K562 (cell line): ENCODE measurements at regions not wholly inside any gene's neighbourhood (a gene's known extent, or its start where the extent isn't known, plus 50 kb on each side); places are given as distances from the start of the nearest gene placed in this dataset.

Experiments used
- ATAC-seq: fragments of 200-7000 bp; cut with Tn5 transposase; 3 replicates; pipeline ENCODE4 v1.9.1; 2020; ENCODE audit warnings: moderate library complexity
- BruUV-seq: library from RNA; stranded (reverse); fragments of 400-500 nt; replicated peaks from 2 replicates; lab custom pipeline; 2021; lab: Mats Ljungman, UMichigan
- CTCF ChIA-PET: fragments of 300-600 bp; formaldehyde crosslinking; extraction: SDS; loops from one replicate; lab custom pipeline; 2021; ENCODE audit warnings: low intra/inter-chr PET ratio; lab: Yijun Ruan, JAX
- POLR2A ChIA-PET: fragments of 300-600, 350-650 bp; sonication (Branson Sonifier 250); formaldehyde crosslinking; extraction: SDS; loops from one replicate; lab custom pipeline; 2021; ENCODE audit warnings: antibody characterized with exemption, inconsistent platforms; lab: Yijun Ruan, JAX
- DNase-seq, 4 experiments: peaks; one replicate each; pipeline versions ENCODE4 v3.0.0 to v3.0.0-alpha.2; 2011 to 2018; ENCODE audit warnings: low spot score in 3 of 4, mixed read lengths in 3 of 4; ENCODE audit errors: extremely low read depth in 1 of 4
- FAIRE-seq: peaks from 2 replicates; lab custom pipeline; 2011; peaks lifted over from hg19 to GRCh38; lab: Jason Lieb, UNC
- H2AFZ ChIP-seq: 2 replicates; pipeline ENCODE4 v1.6.0; 2011; ENCODE audit warnings: low read depth, low read length, control low read depth, inconsistent platforms
- H3K27ac ChIP-seq: fragments of 200-600 bp; 3 replicates; pipeline ENCODE4 v1.8.0; 2011; ENCODE audit warnings: low read depth, mild to moderate bottlenecking, control low read depth, inconsistent platforms, low read length, moderate library complexity, mixed read lengths; ENCODE audit errors: extremely low read depth
- H3K27me3 ChIP-seq, 2 experiments: fragments of 300-600 bp in 1 of 2; 2 replicates in 1 of 2; 3 replicates in 1 of 2; pipeline versions ENCODE4 v1.6.0 to v1.8.0; 2011; ENCODE audit warnings: inconsistent platforms in 2 of 2, low read length in 2 of 2, mild to moderate bottlenecking in 1 of 2, mixed read lengths in 1 of 2, moderate library complexity in 1 of 2; ENCODE audit not compliant: control insufficient read depth in 2 of 2, insufficient read depth in 2 of 2
- H3K36me3 ChIP-seq: fragments of 300-600 bp; 3 replicates; pipeline ENCODE4 v1.8.0; 2011; ENCODE audit warnings: mild to moderate bottlenecking, low read length, inconsistent platforms; ENCODE audit not compliant: control insufficient read depth, insufficient read depth
- H3K4me1 ChIP-seq, 2 experiments: fragments of 200-600 bp in 1 of 2; replicated peaks in 1 of 2; 2 replicates in 1 of 2; 3 replicates in 1 of 2; pipeline versions ENCODE4 v1.5.1 to v1.8.0; 2011; ENCODE audit warnings: inconsistent platforms in 2 of 2, low read length in 2 of 2, mild to moderate bottlenecking in 1 of 2, mixed read lengths in 1 of 2, moderate library complexity in 1 of 2; ENCODE audit not compliant: control insufficient read depth in 2 of 2, insufficient read depth in 2 of 2
- H3K4me2 ChIP-seq: 2 replicates; pipeline ENCODE4 v1.6.1; 2011; ENCODE audit warnings: low read length, control low read depth, inconsistent platforms, mixed read lengths; ENCODE audit not compliant: insufficient read depth
- H3K4me3 ChIP-seq: fragments of 200-600 bp; sonication (generic), shearing (Covaris generic); 2 replicates; pipeline ENCODE4 v1.5.1; 2016; ENCODE audit warnings: control low read depth, inconsistent platforms
- H3K79me2 ChIP-seq: fragments of 200-600 bp; 3 replicates; pipeline ENCODE4 v1.8.0; 2011; ENCODE audit warnings: low read length, inconsistent platforms; ENCODE audit not compliant: control insufficient read depth, insufficient read depth
- H3K9ac ChIP-seq, 2 experiments: 2 replicates each; pipeline versions ENCODE4 v1.6.0 to v1.6.1; 2011; ENCODE audit warnings: low read depth in 2 of 2, low read length in 2 of 2, control low read depth in 1 of 2, inconsistent platforms in 1 of 2, mild to moderate bottlenecking in 1 of 2, mixed read lengths in 1 of 2; ENCODE audit not compliant: insufficient read depth in 1 of 2
- H3K9me1 ChIP-seq: one replicate; pipeline ENCODE4 v1.6.0; 2011; ENCODE audit warnings: inconsistent platforms, mild to moderate bottlenecking, low read length, moderate library complexity; ENCODE audit not compliant: control insufficient read depth, insufficient read depth
- H3K9me3 ChIP-seq: replicated peaks from 2 replicates; pipeline ENCODE4 v1.5.1; 2011; ENCODE audit warnings: low read depth, low read length, inconsistent platforms; ENCODE audit not compliant: control insufficient read depth, insufficient read depth
- H4K20me1 ChIP-seq: replicated peaks from 2 replicates; pipeline ENCODE4 v1.6.1; 2011; ENCODE audit warnings: low read length, inconsistent platforms, mixed read lengths; ENCODE audit not compliant: control insufficient read depth, insufficient read depth
- GTF2A2 ChIP-seq: IDR thresholded peaks from 2 replicates; pipeline ENCODE4 v1.6.1; 2016; ENCODE audit warnings: mild to moderate bottlenecking, missing genetic modification characterization, missing compliant biosample characterization
- WGBS: fragments of 100-300 bp; shearing (Covaris generic); methylation state at CpG from one replicate; pipeline ENCODE4 v1.1.6; 2016; ENCODE audit warnings: low coverage, mixed read lengths; ENCODE audit not compliant: insufficient coverage; ENCODE audit errors: missing lambda C conversion rate; 5-methylcytosine and 5-hydroxymethylcytosine counted together
- in situ Hi-C: fragments of 300-500 bp; cut with MboI; formaldehyde crosslinking; loops from 4 replicates; pipeline ENCODE4 v1.15.0; 2018; ENCODE audit warnings: inconsistent platforms, mixed read lengths
- intact Hi-C: fragments of 100-400 bp; cut with micrococcal nuclease; formaldehyde crosslinking; loops from 2 replicates; pipeline ENCODE4 v1.14.2; 2022
- TF ChIP-seq, protein P1 (sequence below), 3 experiments: fragments of 200-800 bp in 1 of 3; fragments of 250-450 bp in 1 of 3; fragments of 450-650 bp in 1 of 3; sonication (Bioruptor Pico) in 1 of 3; sonication (Bioruptor generic) in 1 of 3; formaldehyde crosslinking in 1 of 3; IDR thresholded peaks; 2 replicates each; pipeline versions ENCODE4 v1.6.1 to v1.8.0; 2016 to 2022; ENCODE audit warnings: mild to moderate bottlenecking in 2 of 3, missing genetic modification characterization in 2 of 3, missing compliant biosample characterization in 1 of 3, moderate library complexity in 1 of 3
- TF ChIP-seq, protein P2 (sequence below), 2 experiments: fragments of 450-650 bp in 1 of 2; IDR thresholded peaks; 2 replicates each; pipeline ENCODE4 v1.6.1; 2011 to 2017; ENCODE audit warnings: low read depth in 2 of 2, antibody characterized with exemption in 1 of 2, borderline replicate concordance in 1 of 2, low read length in 1 of 2, mild to moderate bottlenecking in 1 of 2, mixed read lengths in 1 of 2; ENCODE audit not compliant: control insufficient read depth in 1 of 2

DNA sequence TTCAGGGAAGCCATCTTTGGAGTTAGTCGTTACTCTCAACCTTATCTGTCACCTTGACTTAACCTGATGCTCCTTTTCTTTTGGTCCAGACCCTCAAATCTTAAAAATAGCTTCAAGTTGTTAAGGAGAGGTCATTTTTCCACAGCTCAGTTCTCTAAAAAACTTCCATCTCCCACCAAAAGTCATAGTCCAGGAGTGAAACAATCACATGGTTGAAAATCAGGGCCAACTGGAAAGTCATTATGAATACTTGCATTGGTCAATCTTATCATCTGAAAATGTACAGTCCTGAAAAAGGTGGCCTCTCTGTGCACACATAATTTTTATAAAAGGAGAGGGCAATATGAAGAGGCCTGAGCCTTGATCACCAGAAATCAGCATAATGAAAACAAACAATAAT, 195.7 kb downstream of the BCAS1 start:
- H3K27ac ChIP-seq: no peak overlapping the region
- DNase-seq (no peak), FAIRE-seq (no peak), ATAC-seq (no peak)
- in situ Hi-C loops: no loop called here
- H3K36me3 ChIP-seq: no peaks in the 10 kb centered on the region
- CTCF ChIA-PET: no interaction called here
- H3K27me3 ChIP-seq: no peaks in the 10 kb centered on the region
- no peaks in the 10 kb centered on the region for H4K20me1 ChIP-seq
- H3K9me3 ChIP-seq: no peaks in the 10 kb centered on the region
- no peak overlapping the region for H2AFZ ChIP-seq
- BruUV-seq: no TSS peak
- TF ChIP-seq, protein P1, sequence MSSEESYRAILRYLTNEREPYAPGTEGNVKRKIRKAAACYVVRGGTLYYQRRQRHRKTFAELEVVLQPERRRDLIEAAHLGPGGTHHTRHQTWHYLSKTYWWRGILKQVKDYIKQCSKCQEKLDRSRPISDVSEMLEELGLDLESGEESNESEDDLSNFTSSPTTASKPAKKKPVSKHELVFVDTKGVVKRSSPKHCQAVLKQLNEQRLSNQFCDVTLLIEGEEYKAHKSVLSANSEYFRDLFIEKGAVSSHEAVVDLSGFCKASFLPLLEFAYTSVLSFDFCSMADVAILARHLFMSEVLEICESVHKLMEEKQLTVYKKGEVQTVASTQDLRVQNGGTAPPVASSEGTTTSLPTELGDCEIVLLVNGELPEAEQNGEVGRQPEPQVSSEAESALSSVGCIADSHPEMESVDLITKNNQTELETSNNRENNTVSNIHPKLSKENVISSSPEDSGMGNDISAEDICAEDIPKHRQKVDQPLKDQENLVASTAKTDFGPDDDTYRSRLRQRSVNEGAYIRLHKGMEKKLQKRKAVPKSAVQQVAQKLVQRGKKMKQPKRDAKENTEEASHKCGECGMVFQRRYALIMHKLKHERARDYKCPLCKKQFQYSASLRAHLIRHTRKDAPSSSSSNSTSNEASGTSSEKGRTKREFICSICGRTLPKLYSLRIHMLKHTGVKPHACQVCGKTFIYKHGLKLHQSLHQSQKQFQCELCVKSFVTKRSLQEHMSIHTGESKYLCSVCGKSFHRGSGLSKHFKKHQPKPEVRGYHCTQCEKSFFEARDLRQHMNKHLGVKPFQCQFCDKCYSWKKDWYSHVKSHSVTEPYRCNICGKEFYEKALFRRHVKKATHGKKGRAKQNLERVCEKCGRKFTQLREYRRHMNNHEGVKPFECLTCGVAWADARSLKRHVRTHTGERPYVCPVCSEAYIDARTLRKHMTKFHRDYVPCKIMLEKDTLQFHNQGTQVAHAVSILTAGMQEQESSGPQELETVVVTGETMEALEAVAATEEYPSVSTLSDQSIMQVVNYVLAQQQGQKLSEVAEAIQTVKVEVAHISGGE (CRISPR knock-in tag; IDR thresholded peaks at IDR 0.05): peak in 1 of 3 experiments; percentile 92; a peak in 2 of 6 replicates
- TF ChIP-seq, protein P2, sequence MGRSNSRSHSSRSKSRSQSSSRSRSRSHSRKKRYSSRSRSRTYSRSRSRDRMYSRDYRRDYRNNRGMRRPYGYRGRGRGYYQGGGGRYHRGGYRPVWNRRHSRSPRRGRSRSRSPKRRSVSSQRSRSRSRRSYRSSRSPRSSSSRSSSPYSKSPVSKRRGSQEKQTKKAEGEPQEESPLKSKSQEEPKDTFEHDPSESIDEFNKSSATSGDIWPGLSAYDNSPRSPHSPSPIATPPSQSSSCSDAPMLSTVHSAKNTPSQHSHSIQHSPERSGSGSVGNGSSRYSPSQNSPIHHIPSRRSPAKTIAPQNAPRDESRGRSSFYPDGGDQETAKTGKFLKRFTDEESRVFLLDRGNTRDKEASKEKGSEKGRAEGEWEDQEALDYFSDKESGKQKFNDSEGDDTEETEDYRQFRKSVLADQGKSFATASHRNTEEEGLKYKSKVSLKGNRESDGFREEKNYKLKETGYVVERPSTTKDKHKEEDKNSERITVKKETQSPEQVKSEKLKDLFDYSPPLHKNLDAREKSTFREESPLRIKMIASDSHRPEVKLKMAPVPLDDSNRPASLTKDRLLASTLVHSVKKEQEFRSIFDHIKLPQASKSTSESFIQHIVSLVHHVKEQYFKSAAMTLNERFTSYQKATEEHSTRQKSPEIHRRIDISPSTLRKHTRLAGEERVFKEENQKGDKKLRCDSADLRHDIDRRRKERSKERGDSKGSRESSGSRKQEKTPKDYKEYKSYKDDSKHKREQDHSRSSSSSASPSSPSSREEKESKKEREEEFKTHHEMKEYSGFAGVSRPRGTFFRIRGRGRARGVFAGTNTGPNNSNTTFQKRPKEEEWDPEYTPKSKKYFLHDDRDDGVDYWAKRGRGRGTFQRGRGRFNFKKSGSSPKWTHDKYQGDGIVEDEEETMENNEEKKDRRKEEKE (IDR thresholded peaks at IDR 0.05; ENCODE audit: borderline replicate concordance in 1 of 2, control insufficient read depth in 1 of 2, low read depth in 2 of 2, low read length in 1 of 2): 0 out of 4 replicates have a peak, but pooled peaks of 1 of the 2 experiments have one; percentile 17
- TF ChIP-seq GTF2A2: no peak
- H3K9ac ChIP-seq: no peak overlapping the region
- H3K4me1 ChIP-seq: peaks cover 2 to 7% of the 10 kb centered on the region in 2 experiments; a peak in 3 of 5 replicates
- H3K9me1 ChIP-seq: no peaks in the 10 kb centered on the region
- POLR2A ChIA-PET: no interaction called here
- H3K4me2 ChIP-seq: no peak overlapping the region
- intact Hi-C loops: loop anchor here (5.0 kb wide), 1 partner anchor 43 kb away; no protein-coding TSS in a partner anchor
- H3K79me2 ChIP-seq: no peaks in the 10 kb centered on the region
- H3K4me3 ChIP-seq: no peak overlapping the region
- WGBS: 58% methylated on average over 1 of the region's 1 CpG
